ENCODE measurements at regions not wholly inside any gene's neighbourhood (a gene's known extent, or its start where the extent isn't known, plus 50 kb on each side); places are given as distances from the start of the nearest gene placed in this dataset.

- TF ChIP-seq TAF1 (IDR thresholded peaks at IDR 0.05; ENCODE audit: low read depth) (no peak), CREB1 (IDR thresholded peaks at IDR 0.05; ENCODE audit: low read depth) (no peak), CEBPB (IDR thresholded peaks at IDR 0.05) (no peak), MAX (IDR thresholded peaks at IDR 0.05) (no peak), FOXM1 (IDR thresholded peaks at IDR 0.05; ENCODE audit: borderline replicate concordance, low read depth) (no peak), EP300 (IDR thresholded peaks at IDR 0.05; ENCODE audit: borderline replicate concordance) (no peak)
Observed at GRCh38 chr15:62612771-62613170, 429.8 kb upstream of the TPM1 start.
